GM13976 (cell line): ENCODE measurements at regions not wholly inside any gene's neighbourhood (a gene's known extent, or its start where the extent isn't known, plus 50 kb on each side); places are given as distances from the start of the nearest gene placed in this dataset.

Experiments
- DNase-seq: peaks from one replicate; pipeline ENCODE4 v3.0.0; 2012; ENCODE audit warnings: low spot score
- in situ Hi-C: fragments of 300-500 bp; cut with MboI; formaldehyde crosslinking; loops from one replicate; pipeline ENCODE4 v1.12.0; 2022; ENCODE audit warnings: low sequenced_read_pairs, mixed read lengths, inconsistent platforms; ENCODE audit not compliant: unreplicated experiment
- TF ChIP-seq, protein P1 (sequence below): IDR thresholded peaks from 2 replicates; pipeline ENCODE4 v1.5.1; 2012; ENCODE audit warnings: borderline replicate concordance, mild to moderate bottlenecking; ENCODE audit not compliant: insufficient read depth; ENCODE audit errors: extremely low read depth, missing control alignments, control extremely low read depth

GRCh38 chr14:45699471-45699870 is 446.5 kb upstream of the MIS18BP1 start:
- in situ Hi-C loops, result no loop called here
- DNase-seq, result no peak
- TF ChIP-seq, protein P1, sequence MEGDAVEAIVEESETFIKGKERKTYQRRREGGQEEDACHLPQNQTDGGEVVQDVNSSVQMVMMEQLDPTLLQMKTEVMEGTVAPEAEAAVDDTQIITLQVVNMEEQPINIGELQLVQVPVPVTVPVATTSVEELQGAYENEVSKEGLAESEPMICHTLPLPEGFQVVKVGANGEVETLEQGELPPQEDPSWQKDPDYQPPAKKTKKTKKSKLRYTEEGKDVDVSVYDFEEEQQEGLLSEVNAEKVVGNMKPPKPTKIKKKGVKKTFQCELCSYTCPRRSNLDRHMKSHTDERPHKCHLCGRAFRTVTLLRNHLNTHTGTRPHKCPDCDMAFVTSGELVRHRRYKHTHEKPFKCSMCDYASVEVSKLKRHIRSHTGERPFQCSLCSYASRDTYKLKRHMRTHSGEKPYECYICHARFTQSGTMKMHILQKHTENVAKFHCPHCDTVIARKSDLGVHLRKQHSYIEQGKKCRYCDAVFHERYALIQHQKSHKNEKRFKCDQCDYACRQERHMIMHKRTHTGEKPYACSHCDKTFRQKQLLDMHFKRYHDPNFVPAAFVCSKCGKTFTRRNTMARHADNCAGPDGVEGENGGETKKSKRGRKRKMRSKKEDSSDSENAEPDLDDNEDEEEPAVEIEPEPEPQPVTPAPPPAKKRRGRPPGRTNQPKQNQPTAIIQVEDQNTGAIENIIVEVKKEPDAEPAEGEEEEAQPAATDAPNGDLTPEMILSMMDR, result no peak

GRCh38 chr14:45698462-45699134 is 445.6 kb upstream of the MIS18BP1 start:
- DNase-seq, result no peak
- in situ Hi-C loops, result no loop called here
- TF ChIP-seq, protein P1, result no peak

DNA sequence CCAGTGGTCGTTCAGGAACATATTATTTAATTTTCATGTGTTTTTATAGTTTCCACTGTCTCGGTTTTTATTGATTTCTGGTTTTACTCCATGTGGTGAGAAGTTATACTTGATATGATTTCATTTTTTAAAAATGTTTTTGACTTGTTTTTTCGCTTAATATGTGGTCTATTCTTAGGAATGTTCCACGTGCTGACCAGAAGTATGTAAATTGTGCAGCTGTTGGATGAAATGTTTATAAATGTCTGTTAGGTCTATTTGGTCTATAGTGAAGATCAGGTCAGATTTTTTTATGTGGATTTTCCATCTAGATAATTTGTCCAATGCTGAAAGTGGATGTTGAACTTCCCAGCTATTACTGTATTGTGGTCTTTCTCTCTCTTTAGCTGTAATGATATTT is 433.8 kb upstream of the MIS18BP1 start:
- TF ChIP-seq, protein P1, result no peak
- in situ Hi-C loops, result no loop called here
- DNase-seq, result no peak

DNA sequence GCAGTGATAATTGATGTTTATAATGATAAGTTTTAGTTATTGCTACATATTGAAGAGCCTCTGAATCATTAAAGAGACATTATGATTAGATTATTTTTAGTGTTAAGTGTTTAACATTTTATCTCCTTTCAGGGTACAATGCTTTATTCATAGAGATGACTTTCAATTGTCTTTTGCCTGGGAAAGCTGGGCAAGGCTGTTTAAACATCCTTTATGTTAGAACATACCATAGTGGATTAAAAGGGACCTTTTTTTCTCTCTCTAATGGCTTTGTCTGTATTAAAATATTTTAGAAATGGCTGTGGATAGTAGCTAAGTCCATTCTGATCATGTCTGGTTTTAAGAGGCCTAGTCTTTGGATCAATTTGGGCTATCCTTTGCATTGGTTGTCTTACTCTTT is 427.5 kb upstream of the MIS18BP1 start:
- DNase-seq, result no peak
- in situ Hi-C loops, result no loop called here

DNA sequence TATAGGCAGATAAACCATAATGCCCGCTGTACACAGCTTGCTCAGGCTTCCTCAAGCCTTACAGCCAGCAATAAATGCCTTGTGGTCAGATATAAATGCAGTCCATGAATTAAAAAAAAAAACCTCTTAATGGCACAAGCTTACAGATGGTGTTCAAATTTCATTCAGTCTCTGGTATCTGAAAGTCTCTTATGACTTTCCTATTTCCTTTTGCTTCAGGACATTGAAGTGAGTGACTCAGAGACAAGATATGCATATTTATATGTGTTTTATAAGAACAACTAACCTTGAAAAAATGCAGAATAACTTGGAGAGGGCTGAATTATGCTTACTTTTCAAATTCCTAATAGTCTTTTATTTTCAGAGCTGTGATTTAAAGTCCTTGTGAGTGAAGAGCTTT is 426.9 kb upstream of the MIS18BP1 start:
- in situ Hi-C loops, result no loop called here
- TF ChIP-seq, protein P1, result no peak
- DNase-seq, result no peak

More for the DNA sequence above, 427.5 kb upstream of the MIS18BP1 start:
- TF ChIP-seq, protein P1, result no peak

- in situ Hi-C loops, result no loop called here
- TF ChIP-seq, protein P1, result no peak
- DNase-seq, result no peak
Observed at GRCh38 chr14:45678163-45678562, 425.2 kb upstream of the MIS18BP1 start.
